K562 (cell line): ENCODE measurements at regions not wholly inside any gene's neighbourhood (a gene's known extent, or its start where the extent isn't known, plus 50 kb on each side); places are given as distances from the start of the nearest gene placed in this dataset.

Experiments used
- ATAC-seq: fragments of 200-7000 bp; cut with Tn5 transposase; 3 replicates; pipeline ENCODE4 v1.9.1; 2020; ENCODE audit warnings: moderate library complexity
- BruUV-seq: library from RNA; stranded (reverse); fragments of 400-500 nt; replicated peaks from 2 replicates; lab custom pipeline; 2021; lab: Mats Ljungman, UMichigan
- CTCF ChIA-PET: fragments of 300-600 bp; formaldehyde crosslinking; extraction: SDS; loops from one replicate; lab custom pipeline; 2021; ENCODE audit warnings: low intra/inter-chr PET ratio; lab: Yijun Ruan, JAX
- POLR2A ChIA-PET: fragments of 300-600, 350-650 bp; sonication (Branson Sonifier 250); formaldehyde crosslinking; extraction: SDS; loops from one replicate; lab custom pipeline; 2021; ENCODE audit warnings: antibody characterized with exemption, inconsistent platforms; lab: Yijun Ruan, JAX
- DNase-seq, 4 experiments: peaks; one replicate each; pipeline versions ENCODE4 v3.0.0 to v3.0.0-alpha.2; 2011 to 2018; ENCODE audit warnings: low spot score in 3 of 4, mixed read lengths in 3 of 4; ENCODE audit errors: extremely low read depth in 1 of 4
- FAIRE-seq: peaks from 2 replicates; lab custom pipeline; 2011; peaks lifted over from hg19 to GRCh38; lab: Jason Lieb, UNC
- H2AFZ ChIP-seq: 2 replicates; pipeline ENCODE4 v1.6.0; 2011; ENCODE audit warnings: low read depth, low read length, control low read depth, inconsistent platforms
- H3K27ac ChIP-seq: fragments of 200-600 bp; 3 replicates; pipeline ENCODE4 v1.8.0; 2011; ENCODE audit warnings: low read depth, mild to moderate bottlenecking, control low read depth, inconsistent platforms, low read length, moderate library complexity, mixed read lengths; ENCODE audit errors: extremely low read depth
- H3K27me3 ChIP-seq, 2 experiments: fragments of 300-600 bp in 1 of 2; 2 replicates in 1 of 2; 3 replicates in 1 of 2; pipeline versions ENCODE4 v1.6.0 to v1.8.0; 2011; ENCODE audit warnings: inconsistent platforms in 2 of 2, low read length in 2 of 2, mild to moderate bottlenecking in 1 of 2, mixed read lengths in 1 of 2, moderate library complexity in 1 of 2; ENCODE audit not compliant: control insufficient read depth in 2 of 2, insufficient read depth in 2 of 2
- H3K36me3 ChIP-seq: fragments of 300-600 bp; 3 replicates; pipeline ENCODE4 v1.8.0; 2011; ENCODE audit warnings: mild to moderate bottlenecking, low read length, inconsistent platforms; ENCODE audit not compliant: control insufficient read depth, insufficient read depth
- H3K4me1 ChIP-seq, 2 experiments: fragments of 200-600 bp in 1 of 2; replicated peaks in 1 of 2; 2 replicates in 1 of 2; 3 replicates in 1 of 2; pipeline versions ENCODE4 v1.5.1 to v1.8.0; 2011; ENCODE audit warnings: inconsistent platforms in 2 of 2, low read length in 2 of 2, mild to moderate bottlenecking in 1 of 2, mixed read lengths in 1 of 2, moderate library complexity in 1 of 2; ENCODE audit not compliant: control insufficient read depth in 2 of 2, insufficient read depth in 2 of 2
- H3K4me2 ChIP-seq: 2 replicates; pipeline ENCODE4 v1.6.1; 2011; ENCODE audit warnings: low read length, control low read depth, inconsistent platforms, mixed read lengths; ENCODE audit not compliant: insufficient read depth
- H3K4me3 ChIP-seq: fragments of 200-600 bp; sonication (generic), shearing (Covaris generic); 2 replicates; pipeline ENCODE4 v1.5.1; 2016; ENCODE audit warnings: control low read depth, inconsistent platforms
- H3K79me2 ChIP-seq: fragments of 200-600 bp; 3 replicates; pipeline ENCODE4 v1.8.0; 2011; ENCODE audit warnings: low read length, inconsistent platforms; ENCODE audit not compliant: control insufficient read depth, insufficient read depth
- H3K9ac ChIP-seq, 2 experiments: 2 replicates each; pipeline versions ENCODE4 v1.6.0 to v1.6.1; 2011; ENCODE audit warnings: low read depth in 2 of 2, low read length in 2 of 2, control low read depth in 1 of 2, inconsistent platforms in 1 of 2, mild to moderate bottlenecking in 1 of 2, mixed read lengths in 1 of 2; ENCODE audit not compliant: insufficient read depth in 1 of 2
- H3K9me1 ChIP-seq: one replicate; pipeline ENCODE4 v1.6.0; 2011; ENCODE audit warnings: inconsistent platforms, mild to moderate bottlenecking, low read length, moderate library complexity; ENCODE audit not compliant: control insufficient read depth, insufficient read depth
- H3K9me3 ChIP-seq: replicated peaks from 2 replicates; pipeline ENCODE4 v1.5.1; 2011; ENCODE audit warnings: low read depth, low read length, inconsistent platforms; ENCODE audit not compliant: control insufficient read depth, insufficient read depth
- H4K20me1 ChIP-seq: replicated peaks from 2 replicates; pipeline ENCODE4 v1.6.1; 2011; ENCODE audit warnings: low read length, inconsistent platforms, mixed read lengths; ENCODE audit not compliant: control insufficient read depth, insufficient read depth
- ZFP1 ChIP-seq: fragments of 450-650 bp; formaldehyde crosslinking; IDR thresholded peaks from 2 replicates; pipeline ENCODE4 v1.4.0; 2020; ENCODE audit warnings: mild to moderate bottlenecking, mixed read lengths
- ZNF274 ChIP-seq: IDR thresholded peaks from 2 replicates; pipeline ENCODE4 v1.6.1; 2011; ENCODE audit warnings: low read depth, mild to moderate bottlenecking, low read length, moderate library complexity, borderline replicate concordance
- WGBS: fragments of 100-300 bp; shearing (Covaris generic); methylation state at CpG from one replicate; pipeline ENCODE4 v1.1.6; 2016; ENCODE audit warnings: low coverage, mixed read lengths; ENCODE audit not compliant: insufficient coverage; ENCODE audit errors: missing lambda C conversion rate; 5-methylcytosine and 5-hydroxymethylcytosine counted together
- in situ Hi-C: fragments of 300-500 bp; cut with MboI; formaldehyde crosslinking; loops from 4 replicates; pipeline ENCODE4 v1.15.0; 2018; ENCODE audit warnings: inconsistent platforms, mixed read lengths
- intact Hi-C: fragments of 100-400 bp; cut with micrococcal nuclease; formaldehyde crosslinking; loops from 2 replicates; pipeline ENCODE4 v1.14.2; 2022
- TF ChIP-seq, protein P1 (sequence below): fragments of 450-650 bp; IDR thresholded peaks from 2 replicates; pipeline ENCODE4 v1.7.1; 2018; ENCODE audit warnings: mild to moderate bottlenecking, low read depth; ENCODE audit not compliant: partially characterized antibody

- TF ChIP-seq, protein P1, sequence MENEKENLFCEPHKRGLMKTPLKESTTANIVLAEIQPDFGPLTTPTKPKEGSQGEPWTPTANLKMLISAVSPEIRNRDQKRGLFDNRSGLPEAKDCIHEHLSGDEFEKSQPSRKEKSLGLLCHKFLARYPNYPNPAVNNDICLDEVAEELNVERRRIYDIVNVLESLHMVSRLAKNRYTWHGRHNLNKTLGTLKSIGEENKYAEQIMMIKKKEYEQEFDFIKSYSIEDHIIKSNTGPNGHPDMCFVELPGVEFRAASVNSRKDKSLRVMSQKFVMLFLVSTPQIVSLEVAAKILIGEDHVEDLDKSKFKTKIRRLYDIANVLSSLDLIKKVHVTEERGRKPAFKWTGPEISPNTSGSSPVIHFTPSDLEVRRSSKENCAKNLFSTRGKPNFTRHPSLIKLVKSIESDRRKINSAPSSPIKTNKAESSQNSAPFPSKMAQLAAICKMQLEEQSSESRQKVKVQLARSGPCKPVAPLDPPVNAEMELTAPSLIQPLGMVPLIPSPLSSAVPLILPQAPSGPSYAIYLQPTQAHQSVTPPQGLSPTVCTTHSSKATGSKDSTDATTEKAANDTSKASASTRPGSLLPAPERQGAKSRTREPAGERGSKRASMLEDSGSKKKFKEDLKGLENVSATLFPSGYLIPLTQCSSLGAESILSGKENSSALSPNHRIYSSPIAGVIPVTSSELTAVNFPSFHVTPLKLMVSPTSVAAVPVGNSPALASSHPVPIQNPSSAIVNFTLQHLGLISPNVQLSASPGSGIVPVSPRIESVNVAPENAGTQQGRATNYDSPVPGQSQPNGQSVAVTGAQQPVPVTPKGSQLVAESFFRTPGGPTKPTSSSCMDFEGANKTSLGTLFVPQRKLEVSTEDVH: no peak
- TF ChIP-seq, all 486 proteins: peak for 0
Observed at GRCh38 chr15:29320420-29320819, 50.8 kb upstream of the NSMCE3 start (continued).

- CTCF ChIA-PET: no interaction called here
- intact Hi-C loops (no loop called here), in situ Hi-C loops (no loop called here)
- peaks cover 0 to 13% of the 10 kb centered on the region in 2 experiments; a peak in 3 of 5 replicates for H3K27me3 ChIP-seq
- no TSS peak for BruUV-seq
- H4K20me1 ChIP-seq: no peaks in the 10 kb centered on the region
- no peak overlapping the region for H2AFZ ChIP-seq
- no peak for FAIRE-seq
- no peaks in the 10 kb centered on the region for H3K36me3 ChIP-seq
- no peak overlapping the region for H3K4me3 ChIP-seq
- H3K27ac ChIP-seq: no peak overlapping the region
- no peaks in the 10 kb centered on the region for H3K79me2 ChIP-seq
- no peak overlapping the region for H3K9ac ChIP-seq
- no peaks in the 10 kb centered on the region for H3K9me3 ChIP-seq
- no peaks in the 10 kb centered on the region for H3K9me1 ChIP-seq
- 0% methylated on average over 3 of the region's 3 CpGs for WGBS
- H3K4me1 ChIP-seq: no peaks in the 10 kb centered on the region
- TF ChIP-seq ZFP1: no peak
- no peak for TF ChIP-seq ZNF274
- no peak for DNase-seq
- no peak overlapping the region for H3K4me2 ChIP-seq
- no peak for ATAC-seq
- POLR2A ChIA-PET: no interaction called here
Observed at GRCh38 chr15:29319823-29320222, 50.2 kb upstream of the NSMCE3 start.
